ENCODE measurements at regions not wholly inside any gene's neighbourhood (a gene's known extent, or its start where the extent isn't known, plus 50 kb on each side); places are given as distances from the start of the nearest gene placed in this dataset.

GRCh38 chr21:27076025-27076424 is 109.1 kb upstream of the ADAMTS5 start:
- Histone ChIP-seq H3K4me3 (replicated peaks in 1 of 3; ENCODE audit: insufficient read depth in 1 of 3, low read depth in 1 of 3, low read length in 3 of 3) (no peak overlapping the region), H3K9ac (replicated peaks; ENCODE audit: extremely low read depth, insufficient read depth, low read length) (no peak overlapping the region), H3K9me1 (replicated peaks; ENCODE audit: control insufficient read depth, extremely low read depth, insufficient read depth, low read length) (no peaks in the 10 kb centered on the region), H3K79me2 (ENCODE audit: control insufficient read depth, insufficient read depth, low read length) (no peaks in the 10 kb centered on the region), H3K36me3 (ENCODE audit: control insufficient read depth in 2 of 2, extremely low read depth in 1 of 2, insufficient read depth in 2 of 2, low read length in 2 of 2) (no peaks in the 10 kb centered on the region), H3K27ac (ENCODE audit: insufficient read depth, low read depth, low read length) (no peak overlapping the region), H3K27me3 (ENCODE audit: control insufficient read depth in 2 of 2, insufficient read depth in 2 of 2, low read length in 2 of 2) (no peaks in the 10 kb centered on the region), H2AFZ (ENCODE audit: low read depth, low read length) (no peak overlapping the region), H3K4me2 (ENCODE audit: insufficient read depth, low read length) (no peak overlapping the region), H3K9me3 (replicated peaks; ENCODE audit: control insufficient read depth, insufficient read depth, low read length) (no peaks in the 10 kb centered on the region), H3K4me1 (ENCODE audit: control insufficient read depth, extremely low read depth, insufficient read depth, low read length) (no peaks in the 10 kb centered on the region), H4K20me1 (replicated peaks; ENCODE audit: control insufficient read depth, extremely low read depth, insufficient read depth, low read length) (no peaks in the 10 kb centered on the region)
- ChIA-PET CTCF (interaction anchor here (0.7 kb wide), 1 partner anchor 17 kb away, joined by 3 read pairs; no protein-coding TSS in a partner anchor), POLR2A (no interaction called here)
- intact Hi-C loops (cut with micrococcal nuclease) (no loop called here), dilution Hi-C loops (cut with MboI; ENCODE audit: extremely low pct_ligation_motif_present, low sequenced_read_pairs) (no loop called here)
- BruUV-seq (replicated peaks): no TSS peak
- no peak for DNase-seq (ENCODE audit: low read depth, low spot score)
- no peak for TF ChIP-seq EZH2 (IDR thresholded peaks at IDR 0.05; ENCODE audit: borderline replicate concordance, low read depth, low read length, severe bottlenecking)
- no peak for TF ChIP-seq GATA2 (IDR thresholded peaks at IDR 0.05; ENCODE audit: insufficient read depth, insufficient read length, low read depth, low read length)
- no peak for TF ChIP-seq POLR2A (IDR thresholded peaks at IDR 0.05; ENCODE audit: low read depth, low read length)
- no peak for TF ChIP-seq FOS (IDR thresholded peaks at IDR 0.05; ENCODE audit: borderline replicate concordance, insufficient read depth, low read length)
- TF ChIP-seq MYC (IDR thresholded peaks at IDR 0.05; ENCODE audit: low read depth, low read length): no peak
- no peak for TF ChIP-seq JUN (IDR thresholded peaks at IDR 0.05; ENCODE audit: borderline replicate concordance, insufficient read depth, insufficient read length, low read depth)
- no peak for TF ChIP-seq CTCF (IDR thresholded peaks at IDR 0.05; ENCODE audit: extremely low read depth in 1 of 2, insufficient read depth in 1 of 2, low read depth in 1 of 2, low read length in 2 of 2)
- TF ChIP-seq, protein P1, sequence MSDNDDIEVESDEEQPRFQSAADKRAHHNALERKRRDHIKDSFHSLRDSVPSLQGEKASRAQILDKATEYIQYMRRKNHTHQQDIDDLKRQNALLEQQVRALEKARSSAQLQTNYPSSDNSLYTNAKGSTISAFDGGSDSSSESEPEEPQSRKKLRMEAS (IDR thresholded peaks at IDR 0.05; ENCODE audit: insufficient read depth, insufficient read length): no peak
- TF ChIP-seq POLR2AphosphoS5 (IDR thresholded peaks at IDR 0.05; ENCODE audit: insufficient read depth, low read depth, low read length): no peak
- no peak for FAIRE-seq
